ENCODE measurements at regions not wholly inside any gene's neighbourhood (a gene's known extent, or its start where the extent isn't known, plus 50 kb on each side); places are given as distances from the start of the nearest gene placed in this dataset.

- Histone ChIP-seq H3K4me3 (no peak overlapping the region), H3K27ac (peak overlapping the region in 1 of 2 donors; percentile 74), H3K4me1 (replicated peaks in 1 of 2) (peaks cover 35 to 50% of the 10 kb centered on the region in 2 donors)
- in situ Hi-C loops (cut with MboI; ENCODE audit: low pct_unique_long_range_greater_than_20kb in 2 of 9, low sequenced_read_pairs in 9 of 9, unreplicated experiment in 9 of 9): no loop called here
- no CpG with 5 or more reads among the region's 17 CpGs for WGBS, 10 experiments
- peak in 2 of 8 experiments; percentile 2 to 11 for ATAC-seq (replicated peaks in 6 of 8)
These were observed 121.9 kb upstream of the GSE1 start for GRCh38 chr16:85491058-85491771.

GRCh38 chr16:85491798-85492294 is 121.3 kb upstream of the GSE1 start:
- ATAC-seq (replicated peaks in 6 of 8): no peak
- in situ Hi-C loops (cut with MboI; ENCODE audit: low pct_unique_long_range_greater_than_20kb in 2 of 9, low sequenced_read_pairs in 9 of 9, unreplicated experiment in 9 of 9): no loop called here
- H3K27ac ChIP-seq: peak overlapping the region in 1 of 2 donors; percentile 74

GRCh38 chr16:85492295-85492864 is 120.7 kb upstream of the GSE1 start:
- WGBS, 10 experiments: 50 to 100% (median 90%) methylated on average over 1 to 4 of the region's 12 CpGs; no CpG with 5 or more reads in 4 of the 10 experiments
- Histone ChIP-seq H3K27ac (peak overlapping the region in 1 of 2 donors; percentile 74), H3K4me3 (no peak overlapping the region), H3K4me1 (replicated peaks in 1 of 2) (peaks cover 40 to 58% of the 10 kb centered on the region in 2 donors)
- in situ Hi-C loops (cut with MboI; ENCODE audit: low pct_unique_long_range_greater_than_20kb in 2 of 9, low sequenced_read_pairs in 9 of 9, unreplicated experiment in 9 of 9): no loop called here
- ATAC-seq (replicated peaks in 6 of 8): no peak

More at GRCh38 chr16:85491798-85492294, 121.3 kb upstream of the GSE1 start:
- Histone ChIP-seq H3K4me3 (no peak overlapping the region), H3K4me1 (replicated peaks in 1 of 2) (peaks cover 40 to 57% of the 10 kb centered on the region in 2 donors)
- WGBS, 10 experiments: 100% methylated on average over 3 of the region's 17 CpGs; no CpG with 5 or more reads in 9 of the 10 experiments

- in situ Hi-C loops (cut with MboI; ENCODE audit: low pct_unique_long_range_greater_than_20kb in 2 of 9, low sequenced_read_pairs in 9 of 9, unreplicated experiment in 9 of 9): no loop called here
- 60 to 86% (median 83%) methylated on average over 1 of the region's 1 CpG; no CpG with 5 or more reads in 7 of the 10 experiments for WGBS, 10 experiments
- no peak overlapping the region for H3K4me3 ChIP-seq
- peaks cover 40 to 47% of the 10 kb centered on the region in 2 donors for H3K4me1 ChIP-seq (replicated peaks in 1 of 2)
- no peak for ATAC-seq (replicated peaks in 6 of 8)
- H3K27ac ChIP-seq: no peak overlapping the region
These were observed 118.8 kb upstream of the GSE1 start for GRCh38 chr16:85494315-85494714.

- H3K4me3 ChIP-seq: no peak overlapping the region
- in situ Hi-C loops (cut with MboI; ENCODE audit: low pct_unique_long_range_greater_than_20kb in 2 of 9, low sequenced_read_pairs in 9 of 9, unreplicated experiment in 9 of 9): no loop called here
- WGBS, 10 experiments: 82 to 100% (median 98%) methylated on average over 1 to 10 of the region's 11 CpGs; no CpG with 5 or more reads in 2 of the 10 experiments
- ATAC-seq (replicated peaks in 6 of 8): no peak
- peaks cover 47 to 51% of the 10 kb centered on the region in 2 donors for H3K4me1 ChIP-seq (replicated peaks in 1 of 2)
- peak overlapping the region in 1 of 2 donors; percentile 65 for H3K27ac ChIP-seq
These were observed 117.9 kb upstream of the GSE1 start for GRCh38 chr16:85495259-85495658.

- WGBS, 10 experiments: 33 to 96% (median 74%) methylated on average over 2 to 16 of the region's 40 CpGs; no CpG with 5 or more reads in 5 of the 10 experiments
- Histone ChIP-seq H3K4me3 (no peak overlapping the region), H3K27ac (peak overlapping the region; percentile 62 to 65), H3K4me1 (replicated peaks in 1 of 2) (peaks cover 46 to 51% of the 10 kb centered on the region in 2 donors)
- in situ Hi-C loops (cut with MboI; ENCODE audit: low pct_unique_long_range_greater_than_20kb in 2 of 9, low sequenced_read_pairs in 9 of 9, unreplicated experiment in 9 of 9): no loop called here
- ATAC-seq (replicated peaks in 6 of 8): peak in 5 of 8 experiments; percentile 62 to 78 (median 74)
These were observed 117.1 kb upstream of the GSE1 start for GRCh38 chr16:85495823-85496538.

- no peak overlapping the region for H3K27ac ChIP-seq
- H3K4me1 ChIP-seq (replicated peaks in 1 of 2): peaks cover 34 to 51% of the 10 kb centered on the region in 2 donors
- no peak for ATAC-seq (replicated peaks in 6 of 8)
- H3K4me3 ChIP-seq: no peak overlapping the region
- in situ Hi-C loops (cut with MboI; ENCODE audit: low pct_unique_long_range_greater_than_20kb in 2 of 9, low sequenced_read_pairs in 9 of 9, unreplicated experiment in 9 of 9): no loop called here
- 40 to 100% (median 91%) methylated on average over 1 to 5 of the region's 17 CpGs; no CpG with 5 or more reads in 4 of the 10 experiments for WGBS, 10 experiments
These were observed 115.4 kb upstream of the GSE1 start for GRCh38 chr16:85497622-85498314.

- WGBS, 10 experiments: 83 to 90% methylated on average over 3 to 4 of the region's 8 CpGs; no CpG with 5 or more reads in 8 of the 10 experiments
- in situ Hi-C loops (cut with MboI; ENCODE audit: low pct_unique_long_range_greater_than_20kb in 2 of 9, low sequenced_read_pairs in 9 of 9, unreplicated experiment in 9 of 9): no loop called here
- no peak overlapping the region for H3K4me3 ChIP-seq
- no peak for ATAC-seq (replicated peaks in 6 of 8)
- H3K27ac ChIP-seq: no peak overlapping the region
- H3K4me1 ChIP-seq (replicated peaks in 1 of 2): peaks cover 42 to 59% of the 10 kb centered on the region in 2 donors
These were observed 114.5 kb upstream of the GSE1 start for GRCh38 chr16:85498607-85499006.

GRCh38 chr16:85500220-85500619 is 112.9 kb upstream of the GSE1 start:
- ATAC-seq (replicated peaks in 6 of 8): peak in 5 of 8 experiments; percentile 56 to 65 (median 63)
- Histone ChIP-seq H3K27ac (peak overlapping the region; percentile 13 to 44), H3K4me3 (no peak overlapping the region), H3K4me1 (replicated peaks in 1 of 2) (peaks cover 49 to 75% of the 10 kb centered on the region in 2 donors)
- 0 to 100% (median 8%) methylated on average over 1 to 9 of the region's 12 CpGs; no CpG with 5 or more reads in 3 of the 10 experiments for WGBS, 10 experiments
- in situ Hi-C loops (cut with MboI; ENCODE audit: low pct_unique_long_range_greater_than_20kb in 2 of 9, low sequenced_read_pairs in 9 of 9, unreplicated experiment in 9 of 9): no loop called here

GRCh38 chr16:85501900-85502299 is 111.2 kb upstream of the GSE1 start:
- in situ Hi-C loops (cut with MboI; ENCODE audit: low pct_unique_long_range_greater_than_20kb in 2 of 9, low sequenced_read_pairs in 9 of 9, unreplicated experiment in 9 of 9): no loop called here
- Histone ChIP-seq H3K4me1 (replicated peaks in 1 of 2) (peaks cover 50 to 76% of the 10 kb centered on the region in 2 donors), H3K4me3 (no peak overlapping the region), H3K27ac (no peak overlapping the region)
- 94 to 95% methylated on average over 4 to 6 of the region's 11 CpGs; no CpG with 5 or more reads in 8 of the 10 experiments for WGBS, 10 experiments
- no peak for ATAC-seq (replicated peaks in 6 of 8)

- Histone ChIP-seq H3K4me3 (no peak overlapping the region), H3K4me1 (replicated peaks in 1 of 2) (peaks cover 51 to 80% of the 10 kb centered on the region in 2 donors), H3K27ac (peak overlapping the region in 1 of 2 donors; percentile 24)
- in situ Hi-C loops (cut with MboI; ENCODE audit: low pct_unique_long_range_greater_than_20kb in 2 of 9, low sequenced_read_pairs in 9 of 9, unreplicated experiment in 9 of 9): no loop called here
- 82 to 100% (median 89%) methylated on average over 1 to 8 of the region's 11 CpGs; no CpG with 5 or more reads in 6 of the 10 experiments for WGBS, 10 experiments
- no peak for ATAC-seq (replicated peaks in 6 of 8)
These were observed 110.8 kb upstream of the GSE1 start for GRCh38 chr16:85502357-85502756.

- WGBS, 10 experiments: 20 to 94% (median 66%) methylated on average over 1 to 17 of the region's 26 CpGs
- in situ Hi-C loops (cut with MboI; ENCODE audit: low pct_unique_long_range_greater_than_20kb in 2 of 9, low sequenced_read_pairs in 9 of 9, unreplicated experiment in 9 of 9): no loop called here
- Histone ChIP-seq H3K4me1 (replicated peaks in 1 of 2) (peaks cover 51 to 85% of the 10 kb centered on the region in 2 donors), H3K4me3 (no peak overlapping the region), H3K27ac (peak overlapping the region in 1 of 2 donors; percentile 24)
- peak in 4 of 8 experiments; percentile 8 to 37 (median 18) for ATAC-seq (replicated peaks in 6 of 8)
These were observed 109.4 kb upstream of the GSE1 start for GRCh38 chr16:85503679-85504231.

Data from motor neuron (in vitro differentiated cells).